Type B pancreatic cell (in vitro differentiated cells): ENCODE measurements at regions not wholly inside any gene's neighbourhood (a gene's known extent, or its start where the extent isn't known, plus 50 kb on each side); places are given as distances from the start of the nearest gene placed in this dataset.
A peak's percentile ranks its signal among the peaks of the same experiment; 100 is the strongest.

Experiments used
- DNase-seq: peaks from one replicate; pipeline ENCODE4 v3.0.0; 2021; ENCODE audit warnings: mixed read lengths; ENCODE audit not compliant: unreplicated experiment; ENCODE audit errors: extremely low spot score
- H3K27ac Mint-ChIP-seq: 2 replicates; pipeline ENCODE4 v1.8.0; 2021; ENCODE audit warnings: mild to moderate bottlenecking, mixed read lengths
- H3K27me3 Mint-ChIP-seq: 2 replicates; pipeline ENCODE4 v1.8.0; 2021; ENCODE audit warnings: mixed read lengths
- H3K36me3 Mint-ChIP-seq: 2 replicates; pipeline ENCODE4 v1.8.0; 2021; ENCODE audit warnings: mixed read lengths
- H3K4me1 Mint-ChIP-seq: one replicate; pipeline ENCODE4 v1.8.0; 2021; ENCODE audit warnings: mixed read lengths; ENCODE audit not compliant: unreplicated experiment
- H3K4me3 Mint-ChIP-seq: 2 replicates; pipeline ENCODE4 v1.8.0; 2021; ENCODE audit warnings: mild to moderate bottlenecking, mixed read lengths
- H3K9me3 Mint-ChIP-seq: 2 replicates; pipeline ENCODE4 v1.8.0; 2021; ENCODE audit warnings: mixed read lengths
- TF ChIP-seq, protein P1 (sequence below): fragments of 200-600 bp; sonication (generic); conservative IDR thresholded peaks from 2 replicates; pipeline ENCODE4 v1.5.0; 2021; ENCODE audit warnings: antibody characterized with exemption, mild to moderate bottlenecking

DNA sequence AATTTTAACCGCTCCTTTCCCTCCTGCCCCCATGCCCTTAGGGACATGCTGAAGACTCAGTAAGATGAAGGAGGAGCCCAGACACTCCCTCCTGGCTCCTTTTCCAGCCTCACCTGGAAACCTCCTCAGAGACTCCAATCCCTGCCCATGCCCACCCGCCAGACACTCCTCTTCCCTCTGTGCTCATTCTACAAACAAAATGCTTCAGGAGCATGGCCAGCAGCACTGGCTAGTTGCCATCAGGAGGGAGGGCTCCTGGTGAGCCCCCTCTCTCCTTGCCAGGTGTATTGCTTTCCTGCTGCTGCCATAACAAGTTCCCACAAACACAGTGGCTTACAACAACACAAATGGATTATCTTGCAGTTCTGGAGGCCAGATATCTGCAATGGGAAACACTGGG, 126.1 kb downstream of the PSMG1 start:
- Mint-ChIP-seq H3K9me3 (no peaks in the 10 kb centered on the region), H3K36me3 (no peaks in the 10 kb centered on the region), H3K27me3 (peaks cover 11% of the 10 kb centered on the region), H3K4me1 (peaks cover 6% of the 10 kb centered on the region), H3K4me3 (no peak overlapping the region), H3K27ac (no peak overlapping the region)
- TF ChIP-seq, protein P1, sequence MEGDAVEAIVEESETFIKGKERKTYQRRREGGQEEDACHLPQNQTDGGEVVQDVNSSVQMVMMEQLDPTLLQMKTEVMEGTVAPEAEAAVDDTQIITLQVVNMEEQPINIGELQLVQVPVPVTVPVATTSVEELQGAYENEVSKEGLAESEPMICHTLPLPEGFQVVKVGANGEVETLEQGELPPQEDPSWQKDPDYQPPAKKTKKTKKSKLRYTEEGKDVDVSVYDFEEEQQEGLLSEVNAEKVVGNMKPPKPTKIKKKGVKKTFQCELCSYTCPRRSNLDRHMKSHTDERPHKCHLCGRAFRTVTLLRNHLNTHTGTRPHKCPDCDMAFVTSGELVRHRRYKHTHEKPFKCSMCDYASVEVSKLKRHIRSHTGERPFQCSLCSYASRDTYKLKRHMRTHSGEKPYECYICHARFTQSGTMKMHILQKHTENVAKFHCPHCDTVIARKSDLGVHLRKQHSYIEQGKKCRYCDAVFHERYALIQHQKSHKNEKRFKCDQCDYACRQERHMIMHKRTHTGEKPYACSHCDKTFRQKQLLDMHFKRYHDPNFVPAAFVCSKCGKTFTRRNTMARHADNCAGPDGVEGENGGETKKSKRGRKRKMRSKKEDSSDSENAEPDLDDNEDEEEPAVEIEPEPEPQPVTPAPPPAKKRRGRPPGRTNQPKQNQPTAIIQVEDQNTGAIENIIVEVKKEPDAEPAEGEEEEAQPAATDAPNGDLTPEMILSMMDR = no peak
- DNase-seq = peak; percentile 31

DNA sequence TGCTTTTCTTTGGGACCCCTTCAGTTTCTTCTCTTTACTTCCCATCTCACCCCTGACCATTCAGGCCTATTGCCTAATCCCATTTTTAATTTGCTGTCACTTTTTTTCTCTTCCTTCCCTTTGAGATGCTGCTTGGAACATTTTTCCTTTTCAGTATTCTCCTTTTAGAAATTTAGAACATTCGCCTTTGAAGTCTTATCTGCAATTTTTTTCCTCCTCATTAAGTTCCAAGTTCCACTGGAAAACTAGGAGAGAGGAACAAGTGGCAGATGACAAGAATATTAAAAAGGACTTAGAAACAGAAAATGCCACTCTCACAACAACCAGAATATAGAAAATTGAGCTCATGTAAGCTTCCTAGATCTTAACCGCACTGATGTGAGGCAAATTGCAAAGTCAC, 126.6 kb downstream of the PSMG1 start:
- no peak for DNase-seq
- peaks cover 11% of the 10 kb centered on the region for H3K27me3 Mint-ChIP-seq
- peaks cover 6% of the 10 kb centered on the region for H3K4me1 Mint-ChIP-seq
- H3K9me3 Mint-ChIP-seq = no peaks in the 10 kb centered on the region
- H3K27ac Mint-ChIP-seq = no peak overlapping the region
- no peaks in the 10 kb centered on the region for H3K36me3 Mint-ChIP-seq
- no peak overlapping the region for H3K4me3 Mint-ChIP-seq
- TF ChIP-seq, protein P1 = no peak

DNA sequence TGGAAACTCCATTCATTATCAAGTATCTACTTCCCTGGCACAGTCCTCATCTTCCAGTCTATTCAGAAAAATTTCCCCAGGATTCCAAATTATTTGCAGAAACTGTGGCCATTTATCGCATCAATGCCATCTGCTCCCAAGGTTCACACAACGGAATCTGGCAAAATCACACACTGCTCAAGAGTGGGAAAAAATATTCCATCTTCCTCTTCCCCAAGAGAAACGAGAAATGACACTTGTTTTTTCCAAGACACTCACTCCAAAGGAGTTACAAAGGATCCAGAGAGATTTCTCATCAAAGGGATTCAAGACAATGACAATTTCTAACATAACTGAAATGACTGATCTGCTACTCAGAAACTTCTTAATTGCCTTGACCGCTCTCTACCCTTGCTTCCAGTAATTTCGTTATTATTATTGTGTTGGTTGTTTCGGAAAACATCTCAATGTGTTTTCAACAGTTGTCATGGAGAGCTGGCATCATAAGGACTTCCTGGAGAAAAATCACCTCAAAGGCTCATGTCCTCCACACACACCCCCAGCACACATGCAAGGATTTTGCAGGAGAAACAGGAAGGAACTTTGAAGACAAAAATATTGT, 128.0 kb downstream of the PSMG1 start:
- Mint-ChIP-seq H3K4me1 (peaks cover 6% of the 10 kb centered on the region), H3K9me3 (no peaks in the 10 kb centered on the region), H3K36me3 (no peaks in the 10 kb centered on the region), H3K27ac (no peak overlapping the region), H3K27me3 (peaks cover 11% of the 10 kb centered on the region), H3K4me3 (no peak overlapping the region)
- TF ChIP-seq, protein P1 = no peak
- DNase-seq = no peak

DNA sequence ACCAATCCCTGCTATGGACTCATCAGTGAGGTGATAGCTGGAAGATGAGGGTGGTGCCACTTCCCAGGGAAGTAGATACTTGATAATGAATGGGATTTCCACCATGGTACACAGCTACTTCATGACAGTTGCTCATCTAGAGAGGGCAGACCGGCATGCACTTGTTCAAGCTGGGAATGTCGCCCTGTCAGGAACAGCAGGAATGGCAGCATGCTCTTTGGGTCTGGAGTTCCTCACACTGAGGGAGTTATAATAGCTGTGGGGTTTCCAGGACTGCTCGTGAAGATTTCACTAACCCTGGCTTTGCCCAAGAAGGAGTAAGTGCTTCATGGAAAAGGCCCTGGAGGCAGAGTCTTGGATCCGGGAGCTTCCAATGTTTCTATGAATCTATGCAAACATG, 129.2 kb downstream of the PSMG1 start:
- Mint-ChIP-seq H3K27ac (no peak overlapping the region), H3K4me3 (no peak overlapping the region), H3K9me3 (no peaks in the 10 kb centered on the region), H3K27me3 (peaks cover 8% of the 10 kb centered on the region), H3K4me1 (peaks cover 6% of the 10 kb centered on the region), H3K36me3 (no peaks in the 10 kb centered on the region)
- TF ChIP-seq, protein P1 = no peak
- no peak for DNase-seq

DNA sequence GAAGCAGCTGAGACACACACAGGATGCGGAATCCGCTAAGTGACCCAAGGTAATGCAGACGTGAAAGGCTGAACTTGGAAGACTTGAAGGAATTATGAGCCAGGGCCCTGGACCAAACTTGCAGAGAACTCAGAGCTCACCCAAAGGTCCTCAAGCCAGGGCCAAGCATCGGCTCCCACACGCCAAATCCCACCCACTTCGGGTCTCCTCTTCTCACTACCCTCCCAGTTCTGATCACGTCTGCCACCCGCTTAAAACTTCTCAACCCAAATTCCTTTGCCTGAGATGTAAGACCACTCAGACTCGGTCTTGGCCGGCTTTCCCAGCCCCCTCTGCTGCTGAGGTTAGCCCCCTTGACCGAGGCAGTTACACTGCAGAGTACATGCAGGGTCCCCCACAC, 130.1 kb downstream of the PSMG1 start:
- TF ChIP-seq, protein P1 = no peak
- peak; percentile 40 for DNase-seq
- Mint-ChIP-seq H3K9me3 (no peaks in the 10 kb centered on the region), H3K27ac (no peak overlapping the region), H3K4me1 (peaks cover 10% of the 10 kb centered on the region), H3K4me3 (no peak overlapping the region), H3K36me3 (no peaks in the 10 kb centered on the region), H3K27me3 (peaks cover 8% of the 10 kb centered on the region)

DNA sequence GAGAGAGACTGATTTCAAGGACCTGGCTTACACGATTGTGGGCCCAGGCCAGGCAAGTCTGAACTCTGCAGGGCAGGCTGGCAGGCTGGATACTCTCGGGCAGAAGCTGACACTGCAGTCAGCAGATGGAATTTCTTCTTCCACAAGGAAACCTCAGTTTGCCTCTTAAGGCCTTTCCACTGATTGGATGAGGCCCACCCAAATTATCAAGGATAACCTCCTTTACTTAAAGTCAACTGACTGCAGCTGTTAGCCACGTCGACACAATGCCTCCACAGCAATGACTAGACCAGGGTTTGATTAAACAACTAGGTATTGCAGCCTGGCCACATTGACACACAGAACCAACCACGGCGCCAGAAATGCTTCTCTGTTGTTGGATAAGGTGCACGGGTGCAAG, 130.5 kb downstream of the PSMG1 start:
- TF ChIP-seq, protein P1 = no peak
- Mint-ChIP-seq H3K9me3 (no peaks in the 10 kb centered on the region), H3K27me3 (peaks cover 8% of the 10 kb centered on the region), H3K27ac (no peak overlapping the region), H3K36me3 (no peaks in the 10 kb centered on the region), H3K4me1 (peaks cover 14% of the 10 kb centered on the region), H3K4me3 (no peak overlapping the region)
- no peak for DNase-seq
